Natural killer cell treated with Interleukin-12 subunit alpha and Interleukin-12 subunit beta and Interleukin-15 and Interleukin-18, amount 100 ng/mL, for 72 hours (primary cell): ENCODE measurements at regions not wholly inside any gene's neighbourhood (a gene's known extent, or its start where the extent isn't known, plus 50 kb on each side); places are given as distances from the start of the nearest gene placed in this dataset.
"Not testable (repeated sequence)": the region's sequence is repeated elsewhere in the genome, so short reads cannot be mapped to it uniquely, and the experiment has no call there.

Source experiments
- ATAC-seq, 2 donors: fragments of 150-1000 bp; cut with Tn5 transposase in 1 of 2; sonication (Bioruptor Pico), chemical (Tn5 transposase) in 1 of 2; 2 replicates each; pipeline ENCODE4 v1.10.0; 2021
- DNase-seq: peaks from one replicate; pipeline ENCODE4 v3.0.0; 2022; ENCODE audit warnings: low spot score
- H3K27ac Mint-ChIP-seq, 2 donors: 1 replicate in 1 of 2; 2 replicates in 1 of 2; pipeline ENCODE4 v1.8.0; 2022; ENCODE audit warnings: mixed read lengths in 2 of 2, mild to moderate bottlenecking in 1 of 2, moderate library complexity in 1 of 2
- H3K27me3 Mint-ChIP-seq, 2 donors: 1 replicate in 1 of 2; 2 replicates in 1 of 2; pipeline ENCODE4 v1.8.0; 2022; ENCODE audit warnings: mixed read lengths in 2 of 2
- H3K36me3 Mint-ChIP-seq: one replicate; pipeline ENCODE4 v1.8.0; 2022; ENCODE audit warnings: mixed read lengths
- H3K4me1 Mint-ChIP-seq, 2 donors: 1 replicate in 1 of 2; 2 replicates in 1 of 2; pipeline ENCODE4 v1.8.0; 2022; ENCODE audit warnings: low read depth in 2 of 2, mixed read lengths in 2 of 2, mild to moderate bottlenecking in 1 of 2
- H3K4me3 Mint-ChIP-seq: one replicate; pipeline ENCODE4 v1.8.0; 2022; ENCODE audit warnings: mixed read lengths
- H3K9me3 Mint-ChIP-seq: 2 replicates; pipeline ENCODE4 v1.8.0; 2022; ENCODE audit warnings: mixed read lengths

DNA sequence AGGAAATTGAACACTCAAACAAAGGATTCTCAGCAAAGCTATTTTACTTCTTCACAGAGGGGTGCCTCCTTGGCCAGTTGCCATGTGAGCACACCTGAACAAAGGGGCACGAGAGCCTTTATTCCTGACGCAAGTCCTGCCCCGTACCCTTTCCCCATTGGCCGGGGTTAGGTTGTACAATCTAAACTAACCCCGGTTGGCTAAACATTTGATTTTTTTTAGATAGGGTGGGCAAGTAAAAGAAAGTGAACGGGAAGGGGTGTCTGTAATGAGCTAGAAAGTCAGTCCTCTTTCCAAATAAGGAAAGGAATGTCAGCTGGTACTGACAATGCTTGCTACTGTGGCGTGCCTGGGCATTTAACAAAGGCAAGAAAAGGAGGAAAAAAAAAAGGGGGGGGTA lies 135.5 kb upstream of the CDKN3 start:
- no peak overlapping the region for H3K27ac Mint-ChIP-seq
- H3K36me3 Mint-ChIP-seq = no peaks in the 10 kb centered on the region
- no peak overlapping the region for H3K4me3 Mint-ChIP-seq
- ATAC-seq (no peak), DNase-seq (no peak)
- no peaks in the 10 kb centered on the region for H3K4me1 Mint-ChIP-seq
- H3K9me3 Mint-ChIP-seq = no peaks in the 10 kb centered on the region
- peaks cover 2 to 43% of the 10 kb centered on the region in 2 donors for H3K27me3 Mint-ChIP-seq

DNA sequence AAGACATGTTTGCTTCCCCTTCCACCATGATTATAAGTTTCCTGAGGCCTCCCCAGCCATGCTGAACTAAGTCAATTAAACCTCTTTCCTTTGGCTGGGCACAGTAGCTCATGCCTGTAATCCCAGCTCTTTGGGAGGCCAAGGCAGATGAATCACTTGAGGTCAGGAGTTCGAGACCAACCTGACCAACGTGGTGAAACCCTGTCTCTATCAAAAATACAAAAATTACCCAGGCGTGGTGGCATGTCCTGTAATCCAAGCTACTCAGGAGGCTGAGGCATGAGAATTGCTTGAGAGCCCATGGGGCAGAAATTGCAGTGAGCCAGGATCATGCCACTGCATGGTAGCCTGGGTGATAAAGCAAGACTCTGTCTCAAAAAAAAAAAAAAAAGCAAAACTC lies 130.2 kb upstream of the CDKN3 start:
- H3K36me3 Mint-ChIP-seq, H3K4me3 Mint-ChIP-seq, H3K4me1 Mint-ChIP-seq, H3K9me3 Mint-ChIP-seq, H3K27ac Mint-ChIP-seq, ATAC-seq, DNase-seq: not testable (repeated sequence)
- peaks cover 5 to 22% of the 10 kb centered on the region in 2 donors for H3K27me3 Mint-ChIP-seq

DNA sequence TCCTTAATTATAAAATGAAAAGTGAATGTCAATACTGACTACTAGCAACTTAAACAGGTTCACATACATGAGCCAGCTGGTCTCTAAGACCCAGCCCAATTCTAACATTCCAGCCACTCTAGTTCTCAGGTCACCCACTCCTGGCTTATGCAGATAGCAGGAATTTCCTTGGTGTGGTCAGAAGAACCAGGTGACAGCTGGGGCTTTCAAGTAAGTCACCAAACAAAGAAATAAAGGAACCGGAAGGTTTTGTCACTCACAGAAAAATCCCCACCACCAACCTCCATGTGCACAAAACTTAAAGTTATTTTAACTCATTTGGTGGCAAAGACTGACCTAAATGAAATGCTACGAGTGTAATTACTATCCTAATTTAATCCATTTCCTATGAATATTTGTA lies 129.6 kb upstream of the CDKN3 start:
- peaks cover 5 to 19% of the 10 kb centered on the region in 2 donors for H3K27me3 Mint-ChIP-seq
- ATAC-seq = peak in 1 of 2 donors; percentile 55
- no peaks in the 10 kb centered on the region for H3K36me3 Mint-ChIP-seq
- no peaks in the 10 kb centered on the region for H3K9me3 Mint-ChIP-seq
- H3K4me3 Mint-ChIP-seq = no peak overlapping the region
- DNase-seq = no peak
- no peaks in the 10 kb centered on the region for H3K4me1 Mint-ChIP-seq
- no peak overlapping the region for H3K27ac Mint-ChIP-seq

DNA sequence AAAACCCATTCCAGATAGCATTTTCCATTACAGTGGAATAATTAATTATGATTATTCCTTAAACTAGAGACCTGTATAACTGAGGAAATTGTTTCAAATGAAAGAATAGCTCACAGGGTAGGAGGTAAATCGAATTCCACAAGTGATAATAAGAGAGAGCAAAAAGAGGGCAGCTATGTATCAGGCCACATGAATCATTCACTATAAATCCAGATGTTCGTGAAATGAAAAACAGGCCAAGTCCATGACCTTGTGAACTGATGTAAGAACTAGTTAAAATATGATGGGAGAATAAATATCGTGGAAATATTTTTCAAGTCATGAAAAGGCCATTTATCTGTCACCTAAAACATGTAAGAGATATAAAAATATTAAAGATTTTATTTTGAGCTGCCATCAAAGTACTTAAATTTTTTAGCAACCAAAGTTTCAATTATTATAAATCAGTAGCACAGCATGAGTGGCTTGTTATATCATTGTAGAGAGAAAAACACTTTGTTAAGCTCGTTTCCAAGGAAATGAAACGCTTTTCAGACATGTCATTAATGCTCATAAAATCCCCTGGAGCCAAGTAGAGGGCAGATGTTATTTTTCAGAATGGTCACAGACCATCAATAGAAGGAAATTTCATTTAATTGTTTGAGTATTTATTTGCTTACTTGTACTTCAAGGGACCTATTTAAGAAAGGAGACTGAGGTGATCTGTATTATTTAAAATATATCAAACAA lies 120.6 kb upstream of the CDKN3 start:
- no peak for ATAC-seq
- H3K4me3 Mint-ChIP-seq = no peak overlapping the region
- no peak overlapping the region for H3K27ac Mint-ChIP-seq
- H3K9me3 Mint-ChIP-seq = peaks cover 8% of the 10 kb centered on the region
- no peaks in the 10 kb centered on the region for H3K36me3 Mint-ChIP-seq
- DNase-seq = no peak
- H3K27me3 Mint-ChIP-seq = peaks cover 11 to 19% of the 10 kb centered on the region in 2 donors
- no peaks in the 10 kb centered on the region for H3K4me1 Mint-ChIP-seq

DNA sequence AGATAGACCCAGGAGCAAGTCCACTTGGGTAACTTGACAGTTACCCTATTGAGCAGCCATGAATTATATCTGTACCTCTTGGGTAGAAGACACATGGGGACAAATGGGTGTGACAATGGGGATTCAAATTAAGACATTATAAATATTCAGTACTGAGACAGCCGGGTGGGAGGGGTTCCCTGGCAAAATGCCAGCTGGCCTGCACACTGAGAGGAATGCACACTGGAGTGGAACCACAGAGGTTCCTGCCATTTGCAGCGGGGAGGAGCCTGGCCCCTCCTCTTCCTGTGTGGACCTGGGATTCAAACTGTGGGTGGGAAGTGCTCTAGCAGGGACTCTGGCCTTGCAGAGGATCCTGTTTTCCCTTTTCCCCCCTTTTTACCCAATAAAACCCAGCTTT lies 118.7 kb upstream of the CDKN3 start:
- peaks cover 8% of the 10 kb centered on the region for H3K9me3 Mint-ChIP-seq
- no peak overlapping the region for H3K27ac Mint-ChIP-seq
- peaks cover 10 to 19% of the 10 kb centered on the region in 2 donors for H3K27me3 Mint-ChIP-seq
- DNase-seq = no peak
- H3K4me3 Mint-ChIP-seq = no peak overlapping the region
- no peaks in the 10 kb centered on the region for H3K36me3 Mint-ChIP-seq
- H3K4me1 Mint-ChIP-seq = no peaks in the 10 kb centered on the region
- no peak for ATAC-seq

DNA sequence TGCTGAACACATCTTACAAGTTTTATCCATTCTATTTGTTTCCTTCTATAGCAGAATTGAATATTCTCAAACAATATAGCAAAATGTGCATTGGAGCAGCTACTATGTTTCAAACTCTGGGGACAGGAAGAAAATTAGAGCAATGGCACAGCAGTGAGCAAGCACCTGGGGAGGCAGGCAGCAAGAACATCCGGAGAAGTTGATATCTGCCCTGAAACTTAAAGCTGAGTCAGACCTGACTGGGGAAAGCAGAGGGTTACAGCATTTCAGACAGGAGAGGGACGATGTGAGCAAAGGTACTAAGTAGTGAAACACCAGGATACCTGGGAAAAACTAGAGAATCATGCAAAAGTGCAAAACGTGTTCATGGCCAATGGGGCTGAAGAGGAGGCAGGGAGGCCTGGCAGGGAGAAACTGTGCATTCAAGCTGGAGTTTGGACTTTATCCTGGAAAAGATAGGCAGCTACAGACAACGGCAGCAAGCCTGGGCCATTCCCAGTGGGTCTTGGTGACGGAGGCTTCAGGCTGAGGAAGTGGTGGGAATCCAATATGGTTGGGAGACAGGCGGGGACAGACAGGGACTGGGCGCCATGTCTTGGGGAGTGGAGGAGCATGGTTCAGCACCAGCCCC lies 118.0 kb upstream of the CDKN3 start:
- ATAC-seq (no peak), DNase-seq (no peak)
- Mint-ChIP-seq H3K4me1 (no peaks in the 10 kb centered on the region), H3K27me3 (peaks cover 10 to 19% of the 10 kb centered on the region in 2 donors), H3K4me3 (no peak overlapping the region), H3K9me3 (peaks cover 8% of the 10 kb centered on the region), H3K36me3 (no peaks in the 10 kb centered on the region), H3K27ac (no peak overlapping the region)

DNA sequence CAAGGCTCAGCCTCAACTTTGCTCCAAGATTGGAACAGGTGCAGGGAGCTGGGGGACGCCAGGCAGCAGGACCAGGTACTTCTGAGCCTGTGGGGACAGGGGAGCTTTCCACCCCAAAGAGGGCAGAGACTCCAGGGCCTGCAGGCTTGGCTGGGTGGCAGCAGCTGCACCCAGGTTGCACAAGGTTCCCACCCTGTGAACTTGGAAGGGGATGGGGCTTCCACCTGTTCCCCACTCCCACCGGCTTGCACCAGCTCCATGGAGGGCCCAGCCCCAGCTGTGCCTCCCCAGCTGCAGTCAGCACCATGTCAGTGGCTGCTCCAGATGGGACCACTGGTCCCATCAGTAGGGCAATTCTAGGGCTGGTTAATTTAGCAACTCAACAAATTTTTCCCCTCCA lies 114.0 kb upstream of the CDKN3 start:
- Mint-ChIP-seq H3K9me3 (no peaks in the 10 kb centered on the region), H3K27me3 (peaks cover 9 to 10% of the 10 kb centered on the region in 2 donors), H3K4me1 (no peaks in the 10 kb centered on the region), H3K36me3 (no peaks in the 10 kb centered on the region), H3K27ac (no peak overlapping the region), H3K4me3 (no peak overlapping the region)
- DNase-seq (no peak), ATAC-seq (peak in 1 of 2 donors; percentile 7)

DNA sequence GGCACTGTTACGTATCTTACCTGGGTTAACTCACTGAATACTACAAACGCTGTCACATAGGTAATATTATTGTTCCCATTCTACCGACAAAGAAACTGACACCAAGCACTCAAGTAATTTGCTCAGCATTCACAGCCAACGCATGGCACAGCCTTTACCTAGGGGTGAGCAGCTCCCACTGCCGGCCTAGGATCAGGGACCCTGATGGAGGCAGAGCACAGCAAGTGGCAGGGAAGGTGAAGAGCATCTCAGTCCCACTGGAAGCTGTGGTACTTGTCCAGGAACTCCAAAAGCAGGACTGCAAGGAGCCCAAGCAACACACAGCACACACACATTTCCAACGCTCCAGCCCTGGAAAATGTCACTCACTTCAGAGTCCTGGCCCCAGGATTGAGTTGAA lies 111.8 kb upstream of the CDKN3 start:
- ATAC-seq (no peak), DNase-seq (no peak)
- H3K36me3 Mint-ChIP-seq = no peaks in the 10 kb centered on the region
- no peak overlapping the region for H3K27ac Mint-ChIP-seq
- no peak overlapping the region for H3K4me3 Mint-ChIP-seq
- no peaks in the 10 kb centered on the region for H3K4me1 Mint-ChIP-seq
- peaks cover 0 to 8% of the 10 kb centered on the region in 2 donors for H3K27me3 Mint-ChIP-seq
- H3K9me3 Mint-ChIP-seq = no peaks in the 10 kb centered on the region

DNA sequence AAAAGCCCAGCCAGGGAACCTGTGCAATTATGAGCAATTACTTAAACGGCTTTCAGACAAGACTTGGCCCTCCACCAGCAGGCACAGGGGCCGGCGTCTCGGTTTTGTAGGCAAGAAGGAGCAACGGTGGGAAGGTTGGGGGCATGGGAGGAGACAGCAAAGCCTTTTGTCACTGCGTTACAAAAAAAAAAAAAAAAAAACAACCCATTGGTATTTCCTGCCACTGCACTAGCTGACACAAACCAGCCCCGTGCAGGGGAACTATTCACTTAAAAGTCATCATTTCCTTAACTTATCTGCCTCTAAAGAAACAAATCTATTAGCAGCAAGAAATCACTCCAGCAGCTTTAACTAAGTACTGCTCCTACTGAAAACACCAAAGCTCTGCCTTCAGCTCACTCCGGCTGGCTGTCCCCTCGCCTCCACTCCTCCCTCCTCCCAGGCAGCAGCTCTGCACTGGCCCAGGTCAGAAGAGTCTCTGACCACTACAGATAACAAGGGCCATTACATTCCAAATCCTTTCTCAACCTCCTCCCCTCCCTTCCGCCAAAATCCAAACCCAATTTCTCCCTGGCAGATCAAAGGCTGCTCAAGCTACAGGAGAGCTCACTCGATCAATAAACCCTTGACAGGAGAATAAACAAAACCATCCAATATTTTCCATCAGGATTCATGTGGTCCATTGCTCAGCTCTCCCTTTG lies 105.2 kb upstream of the CDKN3 start:
- DNase-seq (no peak), ATAC-seq (no peak)
- no peaks in the 10 kb centered on the region for H3K36me3 Mint-ChIP-seq
- peaks cover 5% of the 10 kb centered on the region for H3K9me3 Mint-ChIP-seq
- no peak overlapping the region for H3K4me3 Mint-ChIP-seq
- no peak overlapping the region for H3K27ac Mint-ChIP-seq
- H3K27me3 Mint-ChIP-seq = peaks cover 12 to 21% of the 10 kb centered on the region in 2 donors
- no peaks in the 10 kb centered on the region for H3K4me1 Mint-ChIP-seq

DNA sequence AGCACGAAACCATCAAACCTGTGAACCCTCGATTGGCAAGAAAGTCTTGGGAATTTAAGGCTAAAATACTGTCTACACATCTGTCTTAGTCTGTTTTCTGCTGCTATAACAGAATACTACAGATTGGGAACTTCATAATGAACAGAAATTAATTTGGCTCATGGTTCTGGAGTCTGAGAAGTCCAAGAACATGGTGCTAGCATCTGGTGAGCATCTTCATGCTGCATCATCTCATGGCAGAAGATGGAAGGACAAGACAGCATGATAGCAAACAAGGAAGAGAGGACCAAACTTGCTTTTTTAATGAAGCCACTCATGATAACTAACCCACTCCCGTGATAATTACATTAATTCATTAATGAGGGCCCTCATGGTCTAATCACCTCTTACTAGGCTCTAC lies 102.0 kb upstream of the CDKN3 start:
- H3K36me3 Mint-ChIP-seq = no peaks in the 10 kb centered on the region
- no peak overlapping the region for H3K4me3 Mint-ChIP-seq
- H3K27ac Mint-ChIP-seq = no peak overlapping the region
- H3K27me3 Mint-ChIP-seq = peaks cover 10 to 35% of the 10 kb centered on the region in 2 donors
- DNase-seq (no peak), ATAC-seq (no peak)
- peaks cover 5% of the 10 kb centered on the region for H3K9me3 Mint-ChIP-seq
- no peaks in the 10 kb centered on the region for H3K4me1 Mint-ChIP-seq

DNA sequence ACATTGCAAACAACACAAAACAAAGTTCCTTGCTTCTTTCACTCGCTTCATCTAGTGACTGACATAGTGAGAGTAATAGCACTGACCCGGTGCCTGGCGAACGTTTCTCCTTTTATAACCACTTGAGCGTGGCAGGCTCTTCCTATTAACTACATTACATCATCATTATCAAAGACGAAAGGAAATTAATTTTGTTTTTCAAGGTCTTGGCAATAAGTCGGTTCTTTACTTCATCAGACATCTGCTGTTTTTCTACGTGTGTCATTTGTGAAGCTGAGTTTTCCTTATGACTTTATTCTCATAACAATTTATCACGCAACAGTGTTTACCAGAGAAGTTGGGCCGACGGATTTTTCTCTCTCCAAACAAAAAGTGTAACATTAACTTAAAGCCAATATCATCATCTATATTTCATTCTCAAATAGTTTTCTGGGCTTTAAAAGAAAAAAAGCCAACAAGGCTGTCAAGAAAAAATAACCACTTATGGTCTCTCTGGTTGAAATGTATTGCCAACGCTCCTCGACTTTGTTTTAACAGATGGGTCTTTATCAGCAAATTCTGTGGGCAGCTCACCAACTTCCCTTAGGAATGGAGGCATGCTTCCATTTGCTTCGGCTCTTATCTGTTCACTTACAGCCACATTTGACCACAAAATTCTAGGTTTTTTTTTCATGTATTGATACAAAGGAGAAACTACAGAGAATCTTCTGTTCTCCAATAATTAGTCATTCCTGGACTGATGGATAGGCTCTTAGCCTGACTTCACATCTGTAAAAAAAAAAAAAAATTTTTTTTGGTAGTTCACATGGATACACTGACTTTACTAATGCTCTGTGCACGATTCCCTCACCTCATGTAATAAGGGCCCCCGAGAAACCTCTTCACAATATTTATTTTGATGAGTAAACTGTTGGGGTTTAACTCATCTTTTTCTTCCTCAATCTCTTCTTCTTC lies 97.1 kb upstream of the CDKN3 start:
- DNase-seq = no peak
- no peaks in the 10 kb centered on the region for H3K4me1 Mint-ChIP-seq
- H3K36me3 Mint-ChIP-seq = no peaks in the 10 kb centered on the region
- no peak overlapping the region for H3K27ac Mint-ChIP-seq
- no peak for ATAC-seq
- peaks cover 2% of the 10 kb centered on the region for H3K9me3 Mint-ChIP-seq
- peaks cover 12 to 52% of the 10 kb centered on the region in 2 donors for H3K27me3 Mint-ChIP-seq
- H3K4me3 Mint-ChIP-seq = no peak overlapping the region

DNA sequence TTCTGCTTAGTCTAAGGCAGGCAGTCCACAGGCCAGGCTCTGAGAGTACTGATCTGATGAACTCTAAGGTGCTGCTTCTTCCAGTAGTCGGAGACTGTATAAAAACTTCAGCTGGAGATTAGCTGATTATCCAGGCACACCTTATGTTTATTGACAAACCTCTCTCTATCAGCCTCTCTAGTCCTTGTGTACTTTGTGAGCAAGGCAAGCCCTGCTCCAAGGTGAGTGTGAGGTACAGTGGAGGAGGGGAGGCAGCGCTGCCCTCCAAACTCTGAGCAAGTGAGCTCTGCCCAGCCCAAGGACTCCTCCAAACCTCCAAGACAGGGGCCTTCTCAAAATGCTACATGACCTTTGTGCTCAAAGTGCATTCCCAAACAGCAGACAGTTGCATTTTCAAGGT lies 95.9 kb upstream of the CDKN3 start:
- ATAC-seq (no peak), DNase-seq (no peak)
- Mint-ChIP-seq H3K36me3 (no peaks in the 10 kb centered on the region), H3K27ac (no peak overlapping the region), H3K4me3 (no peak overlapping the region), H3K4me1 (no peaks in the 10 kb centered on the region), H3K27me3 (peaks cover 16 to 58% of the 10 kb centered on the region in 2 donors), H3K9me3 (no peaks in the 10 kb centered on the region)

DNA sequence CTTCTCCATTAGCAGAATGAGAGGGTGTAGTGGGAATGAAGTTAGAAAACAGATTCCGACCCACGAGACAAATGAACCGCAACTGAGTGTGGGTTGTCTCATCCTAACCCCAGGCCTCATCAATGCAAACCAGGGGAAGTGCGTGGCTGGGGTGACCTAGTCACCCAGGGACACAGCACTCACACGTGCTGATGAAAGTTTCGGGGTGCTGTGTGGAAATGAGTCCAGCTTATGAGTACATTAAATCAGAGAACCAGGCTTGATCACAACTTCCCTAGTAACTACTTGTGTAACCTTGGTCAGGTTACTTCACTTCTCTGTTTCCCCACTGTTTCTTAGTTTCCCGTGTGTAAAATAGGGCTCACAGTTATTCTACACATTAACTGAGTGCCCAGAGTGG lies 95.4 kb upstream of the CDKN3 start:
- Mint-ChIP-seq H3K4me1 (no peaks in the 10 kb centered on the region), H3K36me3 (no peaks in the 10 kb centered on the region), H3K4me3 (no peak overlapping the region), H3K9me3 (no peaks in the 10 kb centered on the region), H3K27ac (no peak overlapping the region), H3K27me3 (peaks cover 16 to 54% of the 10 kb centered on the region in 2 donors)
- DNase-seq (no peak), ATAC-seq (no peak)
